ENCODE measurements at regions not wholly inside any gene's neighbourhood (a gene's known extent, or its start where the extent isn't known, plus 50 kb on each side); places are given as distances from the start of the nearest gene placed in this dataset.

DNA sequence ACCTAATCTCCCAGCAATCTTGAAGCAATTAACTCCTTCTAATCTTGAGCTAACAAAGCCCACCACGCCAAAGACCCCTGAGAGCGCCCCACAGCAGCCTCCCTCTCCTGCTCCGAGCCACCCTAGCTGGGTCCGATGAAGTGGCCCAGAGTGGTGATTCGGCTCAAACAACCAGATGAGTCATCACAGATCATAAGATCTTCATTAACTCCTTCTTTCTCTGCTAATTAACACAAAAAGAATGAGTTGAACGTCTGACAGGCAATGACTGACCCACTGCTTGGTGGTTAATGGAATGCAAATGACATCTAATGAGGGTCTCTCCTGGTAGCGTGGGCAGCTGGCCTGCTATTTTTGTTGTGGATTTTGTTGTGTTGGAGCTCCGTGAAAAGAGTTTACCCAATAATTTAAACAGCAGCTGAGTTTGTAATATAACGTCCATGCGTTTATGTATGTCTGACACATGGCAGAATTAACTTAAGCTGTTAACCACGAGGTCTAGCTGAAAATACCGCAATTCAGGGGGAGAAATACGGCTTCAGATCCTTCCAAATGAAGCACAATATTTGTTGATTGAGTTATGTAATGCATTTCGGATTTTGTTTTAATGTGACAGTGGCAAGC is 161.4 kb downstream of the RAB11FIP2 start:
- H3K36me3 ChIP-seq (ENCODE audit: insufficient read depth, low read length): no peaks in the 10 kb centered on the region
- no peaks in the 10 kb centered on the region for H3K79me2 ChIP-seq (ENCODE audit: insufficient read depth, low read length)
- no peaks in the 10 kb centered on the region for H4K20me1 ChIP-seq (ENCODE audit: insufficient read depth, low read length)
- DNase-seq (no peak), ATAC-seq (ENCODE audit: insufficient read depth, low read depth) (no peak)
- H3K4me3 ChIP-seq (ENCODE audit: low read depth in 1 of 2, low read length in 2 of 2): no peak overlapping the region
- no peak overlapping the region for H3K4me2 ChIP-seq (ENCODE audit: insufficient read depth, low read length)
- H3K4me1 ChIP-seq (ENCODE audit: insufficient read depth, low read length): no peaks in the 10 kb centered on the region
- no peaks in the 10 kb centered on the region for H3K9me3 ChIP-seq (ENCODE audit: insufficient read depth, low read length, severe bottlenecking)
- H2AFZ ChIP-seq (ENCODE audit: low read depth, low read length): no peak overlapping the region
- H3K27ac ChIP-seq (ENCODE audit: low read length): no peak overlapping the region
- TF ChIP-seq, protein P1, sequence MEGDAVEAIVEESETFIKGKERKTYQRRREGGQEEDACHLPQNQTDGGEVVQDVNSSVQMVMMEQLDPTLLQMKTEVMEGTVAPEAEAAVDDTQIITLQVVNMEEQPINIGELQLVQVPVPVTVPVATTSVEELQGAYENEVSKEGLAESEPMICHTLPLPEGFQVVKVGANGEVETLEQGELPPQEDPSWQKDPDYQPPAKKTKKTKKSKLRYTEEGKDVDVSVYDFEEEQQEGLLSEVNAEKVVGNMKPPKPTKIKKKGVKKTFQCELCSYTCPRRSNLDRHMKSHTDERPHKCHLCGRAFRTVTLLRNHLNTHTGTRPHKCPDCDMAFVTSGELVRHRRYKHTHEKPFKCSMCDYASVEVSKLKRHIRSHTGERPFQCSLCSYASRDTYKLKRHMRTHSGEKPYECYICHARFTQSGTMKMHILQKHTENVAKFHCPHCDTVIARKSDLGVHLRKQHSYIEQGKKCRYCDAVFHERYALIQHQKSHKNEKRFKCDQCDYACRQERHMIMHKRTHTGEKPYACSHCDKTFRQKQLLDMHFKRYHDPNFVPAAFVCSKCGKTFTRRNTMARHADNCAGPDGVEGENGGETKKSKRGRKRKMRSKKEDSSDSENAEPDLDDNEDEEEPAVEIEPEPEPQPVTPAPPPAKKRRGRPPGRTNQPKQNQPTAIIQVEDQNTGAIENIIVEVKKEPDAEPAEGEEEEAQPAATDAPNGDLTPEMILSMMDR (IDR thresholded peaks at IDR 0.05; ENCODE audit: borderline replicate concordance, extremely low read depth, low read length, poor library complexity, severe bottlenecking): no peak
- TF ChIP-seq EZH2 (IDR thresholded peaks at IDR 0.05; ENCODE audit: borderline replicate concordance, low read depth, low read length, severe bottlenecking): no peak
- no peak overlapping the region for H3K9ac ChIP-seq (ENCODE audit: low read depth, low read length)
- peaks cover 9% of the 10 kb centered on the region for H3K27me3 ChIP-seq (ENCODE audit: insufficient read depth, low read length, poor library complexity)

DNA sequence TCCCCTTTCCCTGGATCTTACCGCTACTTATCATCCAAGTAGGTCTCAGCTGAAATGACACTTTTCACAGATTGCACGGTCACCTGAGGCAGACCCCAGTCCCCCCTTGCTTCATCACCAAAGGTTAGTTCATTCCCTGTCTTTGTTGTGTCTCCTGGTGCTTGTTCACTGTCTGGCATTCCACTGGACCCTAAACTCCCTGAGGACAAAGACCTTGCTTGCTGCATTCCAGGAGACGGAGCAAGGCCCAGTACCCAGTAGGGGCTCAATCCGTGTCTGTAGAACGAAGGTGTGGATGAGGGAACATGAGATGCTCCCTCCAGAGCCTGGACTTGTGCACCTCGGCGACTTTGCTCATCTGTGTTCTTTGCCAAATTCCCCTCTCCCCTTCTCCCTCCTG is 160.0 kb downstream of the RAB11FIP2 start:
- no peaks in the 10 kb centered on the region for H4K20me1 ChIP-seq (ENCODE audit: insufficient read depth, low read length)
- no peaks in the 10 kb centered on the region for H3K79me2 ChIP-seq (ENCODE audit: insufficient read depth, low read length)
- H3K9me3 ChIP-seq (ENCODE audit: insufficient read depth, low read length, severe bottlenecking): no peaks in the 10 kb centered on the region
- no peak overlapping the region for H3K4me2 ChIP-seq (ENCODE audit: insufficient read depth, low read length)
- H3K4me1 ChIP-seq (ENCODE audit: insufficient read depth, low read length): no peaks in the 10 kb centered on the region
- H3K27ac ChIP-seq (ENCODE audit: low read length): no peak overlapping the region
- TF ChIP-seq, protein P1 (IDR thresholded peaks at IDR 0.05; ENCODE audit: borderline replicate concordance, extremely low read depth, low read length, poor library complexity, severe bottlenecking): no peak
- TF ChIP-seq EZH2 (IDR thresholded peaks at IDR 0.05; ENCODE audit: borderline replicate concordance, low read depth, low read length, severe bottlenecking): no peak
- DNase-seq (no peak), ATAC-seq (ENCODE audit: insufficient read depth, low read depth) (no peak)
- no peak overlapping the region for H2AFZ ChIP-seq (ENCODE audit: low read depth, low read length)
- peaks cover 9% of the 10 kb centered on the region for H3K27me3 ChIP-seq (ENCODE audit: insufficient read depth, low read length, poor library complexity)
- H3K4me3 ChIP-seq (ENCODE audit: low read depth in 1 of 2, low read length in 2 of 2): no peak overlapping the region
- H3K36me3 ChIP-seq (ENCODE audit: insufficient read depth, low read length): no peaks in the 10 kb centered on the region
- no peak overlapping the region for H3K9ac ChIP-seq (ENCODE audit: low read depth, low read length)

DNA sequence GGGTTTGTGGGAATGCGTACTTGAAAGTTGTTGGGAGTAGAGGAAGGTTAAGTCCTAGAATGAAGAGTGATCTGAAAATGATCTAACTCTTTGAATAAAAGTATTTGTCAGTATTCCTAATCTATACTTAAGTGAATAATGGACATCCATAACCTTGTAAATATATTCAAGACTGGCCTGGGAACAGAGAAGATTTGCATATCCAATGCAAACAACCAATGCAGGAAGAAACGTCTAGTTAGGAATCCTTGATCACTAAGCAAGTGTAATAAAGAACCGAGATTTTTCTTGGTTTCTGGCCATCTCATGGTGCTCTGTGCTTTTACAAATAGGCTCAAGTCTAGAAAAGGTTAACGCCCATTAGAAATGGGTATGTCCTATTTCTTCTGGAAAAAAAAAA is 157.1 kb downstream of the RAB11FIP2 start:
- Histone ChIP-seq H4K20me1 (ENCODE audit: insufficient read depth, low read length) (no peaks in the 10 kb centered on the region), H3K36me3 (ENCODE audit: insufficient read depth, low read length) (no peaks in the 10 kb centered on the region), H3K79me2 (ENCODE audit: insufficient read depth, low read length) (no peaks in the 10 kb centered on the region), H3K9ac (ENCODE audit: low read depth, low read length) (no peak overlapping the region), H3K4me3 (ENCODE audit: low read depth in 1 of 2, low read length in 2 of 2) (no peak overlapping the region), H3K27ac (ENCODE audit: low read length) (no peak overlapping the region), H2AFZ (ENCODE audit: low read depth, low read length) (no peak overlapping the region), H3K4me1 (ENCODE audit: insufficient read depth, low read length) (peaks cover 11% of the 10 kb centered on the region; the same call in 1 of the 2 replicates), H3K27me3 (ENCODE audit: insufficient read depth, low read length, poor library complexity) (peaks cover 9% of the 10 kb centered on the region), H3K9me3 (ENCODE audit: insufficient read depth, low read length, severe bottlenecking) (no peaks in the 10 kb centered on the region), H3K4me2 (ENCODE audit: insufficient read depth, low read length) (no peak overlapping the region)
- no peak for TF ChIP-seq EZH2 (IDR thresholded peaks at IDR 0.05; ENCODE audit: borderline replicate concordance, low read depth, low read length, severe bottlenecking)
- TF ChIP-seq, protein P1 (IDR thresholded peaks at IDR 0.05; ENCODE audit: borderline replicate concordance, extremely low read depth, low read length, poor library complexity, severe bottlenecking): no peak
- DNase-seq (no peak), ATAC-seq (ENCODE audit: insufficient read depth, low read depth) (no peak)
